Dendritic cell treated with granulocyte-macrophage colony-stimulating factor and Interleukin-4, amounts not matched to agents 40 ng/mL and 50 ng/mL, for 4 days (primary cell): ENCODE measurements at regions not wholly inside any gene's neighbourhood (a gene's known extent, or its start where the extent isn't known, plus 50 kb on each side); places are given as distances from the start of the nearest gene placed in this dataset.

Source experiments
- H3K27ac Mint-ChIP-seq: one replicate; pipeline ENCODE4 v1.8.0; 2022; ENCODE audit warnings: mild to moderate bottlenecking, mixed read lengths
- H3K27me3 Mint-ChIP-seq: one replicate; pipeline ENCODE4 v1.8.0; 2022; ENCODE audit warnings: mild to moderate bottlenecking, mixed read lengths
- H3K36me3 Mint-ChIP-seq: one replicate; pipeline ENCODE4 v1.8.0; 2022; ENCODE audit warnings: low read depth, mixed read lengths
- H3K4me1 Mint-ChIP-seq: one replicate; pipeline ENCODE4 v1.8.0; 2022; ENCODE audit warnings: low read depth, mixed read lengths
- H3K4me3 Mint-ChIP-seq: one replicate; pipeline ENCODE4 v1.8.0; 2022; ENCODE audit warnings: mild to moderate bottlenecking, moderate library complexity, mixed read lengths
- H3K9me3 Mint-ChIP-seq: one replicate; pipeline ENCODE4 v1.8.0; 2022; ENCODE audit warnings: mixed read lengths
- intact Hi-C: fragments of 100-400 bp; cut with micrococcal nuclease; formaldehyde crosslinking; loops from one replicate; pipeline ENCODE4 v1.15.0; 2022

DNA sequence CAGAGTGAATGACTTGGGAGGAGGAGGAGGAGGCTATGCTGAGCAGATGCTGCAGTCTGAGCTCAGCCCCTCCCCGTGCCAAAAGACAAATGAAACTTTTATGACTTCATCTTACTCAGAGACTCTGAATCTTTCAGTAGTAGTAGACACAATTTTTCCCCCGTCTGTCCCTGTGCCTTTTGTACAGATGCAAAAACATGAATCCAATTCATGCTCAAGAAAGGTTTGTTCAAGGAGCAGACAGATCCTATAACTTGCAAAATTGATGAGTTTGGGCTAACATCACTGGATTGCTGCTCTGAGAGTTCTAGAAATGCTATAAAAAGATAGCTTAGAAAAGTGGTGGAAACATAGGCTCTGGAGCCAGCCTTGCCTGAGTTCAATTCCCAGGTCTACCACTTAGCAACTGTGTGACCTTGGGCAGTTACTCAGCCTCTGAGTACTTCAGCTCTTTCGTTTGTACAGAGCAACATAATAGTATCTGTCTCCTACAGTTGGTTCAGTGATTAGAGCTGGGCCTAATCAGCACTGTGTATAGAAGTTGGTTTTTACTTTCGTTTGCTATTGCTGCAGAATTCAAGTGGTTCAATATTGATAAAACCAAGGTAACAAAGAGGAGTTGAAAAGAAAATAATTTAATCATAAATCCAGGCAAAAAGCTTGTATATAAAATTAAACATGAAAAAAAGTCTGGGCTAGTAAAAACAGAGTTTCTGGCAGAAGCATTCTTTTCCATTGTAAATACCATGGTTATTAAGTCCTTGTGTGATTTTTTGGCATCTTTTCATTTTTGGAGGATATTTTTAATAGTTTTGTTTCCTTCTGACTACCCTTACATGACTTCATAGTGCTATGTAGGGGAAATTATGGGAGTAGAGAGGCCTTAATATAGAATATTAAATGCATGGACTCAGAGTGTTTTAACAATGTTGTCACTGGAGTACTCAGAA is 174.2 kb upstream of the ZNF32 start:
- Mint-ChIP-seq H3K4me1 (no peaks in the 10 kb centered on the region), H3K36me3 (no peaks in the 10 kb centered on the region), H3K27ac (no peak overlapping the region), H3K27me3 (peaks cover 4% of the 10 kb centered on the region), H3K9me3 (no peaks in the 10 kb centered on the region), H3K4me3 (no peak overlapping the region)
- intact Hi-C loops = no loop called here

DNA sequence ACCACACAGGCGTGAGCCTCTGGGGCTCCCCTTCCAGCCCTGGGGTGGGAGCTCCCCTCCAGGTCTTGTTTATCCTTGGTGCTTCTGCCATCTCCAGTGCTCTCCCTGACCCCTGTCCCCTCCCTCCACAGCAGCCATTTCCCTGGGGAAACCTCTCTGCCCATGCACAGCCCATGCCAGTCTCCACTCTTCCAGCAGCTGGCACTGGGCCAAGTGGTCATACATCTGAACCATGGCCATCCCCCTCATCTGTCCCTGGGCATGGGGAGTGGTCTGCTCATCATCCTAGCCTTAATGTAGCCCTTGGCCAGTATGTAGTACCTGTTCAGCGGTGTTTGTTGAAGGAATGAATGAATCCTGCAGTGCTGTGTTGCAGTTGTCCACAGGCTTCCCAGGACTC is 172.4 kb upstream of the ZNF32 start:
- Mint-ChIP-seq H3K27me3 (peaks cover 7% of the 10 kb centered on the region), H3K36me3 (no peaks in the 10 kb centered on the region), H3K9me3 (no peaks in the 10 kb centered on the region), H3K4me3 (no peak overlapping the region), H3K27ac (no peak overlapping the region), H3K4me1 (peaks cover 9% of the 10 kb centered on the region)
- intact Hi-C loops = no loop called here

DNA sequence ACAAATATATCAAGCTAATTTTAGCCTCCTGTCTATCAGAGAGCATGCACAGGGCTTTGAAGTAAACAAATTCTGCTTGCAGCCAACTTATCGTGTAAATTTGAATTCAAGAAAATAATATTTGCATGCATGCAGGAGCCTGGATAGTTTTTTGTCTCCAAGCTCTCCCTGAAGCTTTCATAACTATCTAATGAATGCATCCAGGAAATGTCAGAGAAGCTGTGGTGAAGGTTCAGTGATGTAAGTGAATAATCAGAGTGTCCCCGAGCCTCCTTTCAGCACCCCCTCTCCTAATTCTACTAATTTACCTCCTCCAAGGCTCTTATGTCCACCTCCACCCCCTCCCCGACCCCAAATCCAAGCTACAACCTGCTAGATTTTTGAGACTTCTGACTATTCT is 172.0 kb upstream of the ZNF32 start:
- Mint-ChIP-seq H3K27me3 (peaks cover 7% of the 10 kb centered on the region), H3K9me3 (no peaks in the 10 kb centered on the region), H3K4me1 (peaks cover 9% of the 10 kb centered on the region), H3K4me3 (no peak overlapping the region), H3K36me3 (no peaks in the 10 kb centered on the region), H3K27ac (no peak overlapping the region)
- intact Hi-C loops = no loop called here

DNA sequence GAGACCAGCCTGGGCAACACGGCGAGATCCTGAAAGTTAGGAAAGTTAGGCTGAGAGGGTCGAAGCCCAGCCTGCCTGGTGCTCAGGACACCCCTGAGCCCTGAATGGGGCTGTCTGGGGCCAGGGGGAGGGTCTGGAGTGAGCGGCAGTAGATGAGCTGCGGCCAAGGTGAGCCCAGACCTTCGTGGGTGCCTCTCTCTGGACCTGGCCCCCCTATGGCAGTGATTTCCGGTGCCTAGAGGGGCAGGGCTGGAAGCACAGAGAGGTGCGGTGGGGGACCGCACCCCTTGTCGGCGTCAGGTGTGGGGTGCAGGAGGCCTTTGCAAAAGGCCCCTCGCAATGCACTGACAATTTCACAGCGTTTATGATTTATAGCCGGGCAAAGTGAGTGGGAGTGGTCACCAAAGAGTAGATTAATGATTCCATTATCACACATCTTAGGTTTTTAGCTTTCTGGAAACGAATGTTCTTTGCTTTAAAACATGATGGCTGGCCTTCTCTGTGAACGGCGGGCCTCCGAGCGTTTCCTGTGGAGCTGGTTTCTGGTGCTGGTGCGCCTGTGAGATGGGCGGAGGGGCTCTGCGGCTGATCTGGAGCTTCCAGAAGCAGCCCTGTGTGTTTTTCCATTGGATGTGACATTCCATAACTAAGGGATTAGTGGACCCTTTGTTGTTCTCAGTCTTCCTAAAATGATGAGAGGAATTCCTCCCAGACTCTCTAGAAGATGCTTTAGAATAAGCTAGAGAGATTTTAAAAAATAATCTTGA is 171.0 kb upstream of the ZNF32 start:
- no peaks in the 10 kb centered on the region for H3K36me3 Mint-ChIP-seq
- no peak overlapping the region for H3K27ac Mint-ChIP-seq
- H3K4me1 Mint-ChIP-seq = peaks cover 9% of the 10 kb centered on the region
- H3K27me3 Mint-ChIP-seq = peaks cover 7% of the 10 kb centered on the region
- intact Hi-C loops = no loop called here
- no peaks in the 10 kb centered on the region for H3K9me3 Mint-ChIP-seq
- no peak overlapping the region for H3K4me3 Mint-ChIP-seq

DNA sequence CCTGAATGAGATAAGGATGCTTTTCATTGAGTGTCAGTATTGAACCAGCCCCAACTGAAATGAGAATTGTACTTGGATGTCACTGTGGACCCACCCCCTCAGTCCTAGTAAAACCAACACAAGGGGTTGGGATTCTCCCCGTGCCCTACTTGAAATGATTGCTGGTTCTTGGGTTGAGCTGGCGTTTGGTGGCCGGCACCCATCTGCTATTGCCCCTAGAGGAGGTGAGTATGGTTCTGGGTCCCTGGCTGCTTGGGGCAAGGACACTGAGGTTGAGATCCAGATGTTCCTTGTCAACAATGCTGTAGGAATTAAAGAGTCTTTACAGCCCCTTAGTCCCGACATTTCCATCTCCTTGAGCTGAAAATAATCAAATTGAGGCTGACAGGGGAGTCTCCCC is 170.0 kb upstream of the ZNF32 start:
- peaks cover 7% of the 10 kb centered on the region for H3K27me3 Mint-ChIP-seq
- no peak overlapping the region for H3K27ac Mint-ChIP-seq
- no peak overlapping the region for H3K4me3 Mint-ChIP-seq
- H3K4me1 Mint-ChIP-seq = peaks cover 9% of the 10 kb centered on the region
- H3K36me3 Mint-ChIP-seq = no peaks in the 10 kb centered on the region
- intact Hi-C loops = no loop called here
- H3K9me3 Mint-ChIP-seq = no peaks in the 10 kb centered on the region

DNA sequence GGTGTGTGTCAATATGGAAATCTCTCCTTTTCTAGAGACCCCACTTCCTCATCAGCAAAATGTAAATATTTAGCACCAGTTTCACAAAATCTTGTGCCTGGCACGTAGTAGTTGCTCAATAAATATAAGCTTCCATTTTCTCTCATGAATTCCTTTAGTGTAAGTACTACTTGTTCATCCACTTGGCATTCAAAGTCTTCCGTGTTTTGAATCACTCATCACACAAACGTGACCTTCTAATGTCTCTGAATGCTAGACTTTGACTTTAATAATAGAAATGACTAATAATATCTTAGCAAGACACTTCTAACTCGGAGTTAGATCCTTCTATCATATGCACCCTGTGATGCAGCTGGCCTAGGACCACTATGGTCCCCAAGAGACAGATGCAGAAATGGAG is 168.7 kb upstream of the ZNF32 start:
- Mint-ChIP-seq H3K4me1 (peaks cover 9% of the 10 kb centered on the region), H3K27ac (no peak overlapping the region), H3K36me3 (no peaks in the 10 kb centered on the region), H3K9me3 (no peaks in the 10 kb centered on the region), H3K4me3 (no peak overlapping the region), H3K27me3 (peaks cover 7% of the 10 kb centered on the region)
- intact Hi-C loops = no loop called here

DNA sequence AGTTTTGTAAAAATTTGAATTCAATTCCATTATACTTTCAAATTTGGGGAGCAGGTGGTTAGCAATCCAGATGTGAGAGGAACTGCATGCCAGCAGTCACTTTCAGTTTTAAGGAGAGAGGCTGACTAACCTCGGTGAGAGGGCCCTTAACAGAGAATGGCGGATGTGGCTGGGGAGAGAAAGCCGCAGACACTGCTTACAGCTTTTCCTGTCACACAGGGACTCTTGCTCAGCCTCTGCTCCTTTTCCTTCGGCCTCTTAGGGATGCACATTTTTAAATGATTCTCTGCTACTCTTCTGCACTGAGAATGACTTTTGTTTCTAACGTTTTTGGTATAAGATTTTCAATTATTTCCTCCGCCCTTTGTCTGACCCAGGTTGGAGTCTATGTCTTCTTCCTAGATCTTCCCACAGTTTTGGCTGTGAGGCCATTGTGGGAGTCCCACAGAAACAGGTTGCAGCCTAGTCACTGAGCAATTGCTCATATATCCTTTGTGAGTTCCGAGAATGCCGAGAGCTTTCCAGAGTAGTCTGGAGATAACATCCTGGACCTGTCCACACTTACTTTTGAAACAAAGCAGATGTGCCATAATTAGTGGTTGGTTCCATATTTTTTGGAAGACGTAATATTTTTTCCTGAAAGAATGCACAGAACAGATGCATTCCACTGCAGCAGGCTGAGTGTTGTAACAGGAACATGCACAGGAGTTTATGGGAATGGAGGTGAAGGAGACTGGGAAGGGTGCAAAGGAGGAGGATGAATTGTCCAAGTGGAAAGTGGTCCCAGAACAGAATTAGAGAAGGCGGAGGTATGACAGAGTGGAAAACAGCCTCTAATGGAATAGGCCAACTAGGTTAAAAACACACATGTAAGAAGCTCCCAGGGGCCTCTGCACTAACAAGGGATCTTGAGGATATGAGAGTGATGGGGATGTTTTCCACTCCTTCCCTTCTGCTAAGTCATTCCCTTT is 168.0 kb upstream of the ZNF32 start:
- Mint-ChIP-seq H3K27ac (no peak overlapping the region), H3K27me3 (peaks cover 7% of the 10 kb centered on the region)

DNA sequence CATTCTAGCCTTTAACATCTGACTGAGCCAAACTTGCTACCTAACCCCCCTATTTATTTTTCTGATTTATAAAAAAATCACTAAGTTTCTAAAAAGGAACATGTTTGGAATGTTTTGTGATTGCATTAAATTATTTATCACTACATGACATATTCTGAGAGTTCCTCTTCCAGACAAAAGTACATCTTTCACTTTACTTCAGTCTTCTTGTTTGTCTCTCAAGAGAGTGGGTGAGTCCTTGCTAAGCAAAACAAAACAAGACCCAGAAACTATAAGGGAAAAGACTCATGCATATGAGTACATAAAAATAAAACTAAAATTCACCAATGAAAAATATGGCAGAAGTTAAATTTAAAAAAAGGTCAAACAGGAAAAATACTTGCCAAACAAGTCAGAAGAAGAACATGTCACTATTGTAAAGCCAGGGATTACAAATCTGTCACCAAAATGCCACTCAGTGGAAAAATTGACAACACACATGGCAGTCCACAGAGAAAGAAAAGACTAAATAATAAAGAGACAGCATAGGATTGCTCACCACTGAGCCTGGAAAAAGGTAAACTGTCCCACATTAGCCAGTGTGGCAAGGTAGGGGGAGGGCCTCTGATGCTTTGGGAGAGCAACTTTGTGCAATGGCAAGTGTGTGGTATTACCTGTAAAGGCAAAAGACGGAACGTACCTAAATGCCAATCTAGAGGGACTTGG is 166.7 kb upstream of the ZNF32 start:
- no peak overlapping the region for H3K4me3 Mint-ChIP-seq
- intact Hi-C loops = no loop called here

More for the DNA sequence above, 168.0 kb upstream of the ZNF32 start:
- peaks cover 9% of the 10 kb centered on the region for H3K4me1 Mint-ChIP-seq
- H3K4me3 Mint-ChIP-seq = no peak overlapping the region
- no peaks in the 10 kb centered on the region for H3K9me3 Mint-ChIP-seq
- no peaks in the 10 kb centered on the region for H3K36me3 Mint-ChIP-seq
- intact Hi-C loops = no loop called here

DNA sequence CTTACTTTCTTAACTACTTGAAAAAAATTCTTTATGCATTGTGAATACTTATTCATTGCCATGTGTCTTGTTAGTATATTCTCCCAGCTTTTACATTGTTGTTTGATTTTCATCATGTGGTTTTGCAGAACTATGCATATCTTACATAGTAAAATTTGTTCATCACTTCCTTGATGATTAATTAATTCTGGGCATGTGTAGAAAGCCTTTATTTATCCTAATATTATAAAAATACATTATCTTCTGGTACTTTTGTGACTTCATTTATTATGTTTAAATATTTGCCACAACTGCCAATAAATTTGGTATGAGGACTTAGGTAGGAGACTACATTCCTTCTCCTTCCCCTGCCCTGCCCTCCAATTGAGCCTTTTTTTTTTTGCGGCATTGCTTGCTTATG is 166.0 kb upstream of the ZNF32 start:
- intact Hi-C loops = no loop called here
- H3K27me3 Mint-ChIP-seq = peaks cover 7% of the 10 kb centered on the region
- H3K27ac Mint-ChIP-seq = no peak overlapping the region
- H3K9me3 Mint-ChIP-seq = no peaks in the 10 kb centered on the region
- H3K36me3 Mint-ChIP-seq = no peaks in the 10 kb centered on the region
- H3K4me1 Mint-ChIP-seq = peaks cover 9% of the 10 kb centered on the region
- H3K4me3 Mint-ChIP-seq = no peak overlapping the region

More for the DNA sequence above, 166.7 kb upstream of the ZNF32 start:
- H3K27me3 Mint-ChIP-seq = peaks cover 7% of the 10 kb centered on the region
- H3K27ac Mint-ChIP-seq = no peak overlapping the region
- no peaks in the 10 kb centered on the region for H3K36me3 Mint-ChIP-seq
- no peaks in the 10 kb centered on the region for H3K9me3 Mint-ChIP-seq
- H3K4me1 Mint-ChIP-seq = peaks cover 9% of the 10 kb centered on the region

DNA sequence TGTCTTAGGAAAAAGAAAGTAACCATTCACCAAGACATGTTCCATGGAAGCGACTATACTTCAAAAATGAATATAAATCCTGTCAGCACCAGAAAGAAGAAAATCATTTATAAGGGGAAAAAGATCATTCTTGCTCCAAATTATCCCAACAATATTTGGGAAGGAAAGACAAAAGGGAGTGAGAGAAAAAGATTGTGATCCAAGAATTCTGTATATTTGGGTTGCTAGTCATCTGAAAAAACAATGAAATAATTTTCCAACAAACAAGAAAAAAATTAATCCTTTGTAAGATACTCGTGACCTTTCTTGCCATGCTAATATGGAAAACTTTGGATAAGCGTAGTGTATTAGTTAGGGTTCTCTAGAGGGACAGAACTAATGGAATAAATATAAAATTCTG is 163.2 kb upstream of the ZNF32 start:
- intact Hi-C loops = no loop called here
- H3K4me1 Mint-ChIP-seq = peaks cover 15% of the 10 kb centered on the region

DNA sequence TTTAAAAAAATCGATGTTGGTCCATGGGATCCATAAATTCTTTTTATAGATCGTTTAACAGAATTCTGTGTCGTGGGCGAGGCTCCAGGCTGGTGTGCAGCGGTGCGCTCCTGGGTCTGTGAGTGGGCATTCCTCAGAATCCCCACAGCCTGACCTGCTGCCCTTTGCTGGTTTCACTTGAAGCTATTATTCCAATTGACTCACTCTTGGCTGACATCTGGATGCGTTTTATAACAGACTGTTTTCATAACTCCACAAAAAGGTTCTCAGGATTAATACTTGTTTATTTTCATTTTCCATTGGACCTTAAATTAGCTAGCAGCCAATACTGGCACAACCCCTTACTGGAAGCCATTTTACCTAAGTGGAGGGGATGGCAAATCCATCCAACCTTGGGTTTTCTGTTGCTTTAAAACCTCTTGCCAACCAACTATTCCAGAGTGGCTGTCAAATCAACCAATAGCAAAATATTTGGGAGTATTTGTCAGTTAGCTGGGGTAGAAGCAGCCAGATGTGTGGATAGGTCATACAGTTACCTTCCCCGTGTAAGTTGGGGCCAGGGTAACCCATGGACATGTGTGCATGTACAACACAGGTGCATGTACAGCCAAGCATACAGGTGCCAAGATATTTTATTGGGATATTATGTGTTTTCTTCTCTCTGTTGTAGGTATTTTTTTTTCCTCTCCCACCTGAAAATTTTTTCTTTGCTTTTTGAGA is 160.7 kb upstream of the ZNF32 start:
- no peaks in the 10 kb centered on the region for H3K36me3 Mint-ChIP-seq
- H3K4me1 Mint-ChIP-seq = peaks cover 8% of the 10 kb centered on the region
- H3K27ac Mint-ChIP-seq = no peak overlapping the region
- no peaks in the 10 kb centered on the region for H3K9me3 Mint-ChIP-seq
- no peak overlapping the region for H3K4me3 Mint-ChIP-seq
- intact Hi-C loops = no loop called here
- no peaks in the 10 kb centered on the region for H3K27me3 Mint-ChIP-seq

More for the DNA sequence above, 163.2 kb upstream of the ZNF32 start:
- H3K9me3 Mint-ChIP-seq = no peaks in the 10 kb centered on the region
- peaks cover 1% of the 10 kb centered on the region for H3K27me3 Mint-ChIP-seq
- H3K36me3 Mint-ChIP-seq = no peaks in the 10 kb centered on the region
- H3K27ac Mint-ChIP-seq = no peak overlapping the region
- H3K4me3 Mint-ChIP-seq = no peak overlapping the region

DNA sequence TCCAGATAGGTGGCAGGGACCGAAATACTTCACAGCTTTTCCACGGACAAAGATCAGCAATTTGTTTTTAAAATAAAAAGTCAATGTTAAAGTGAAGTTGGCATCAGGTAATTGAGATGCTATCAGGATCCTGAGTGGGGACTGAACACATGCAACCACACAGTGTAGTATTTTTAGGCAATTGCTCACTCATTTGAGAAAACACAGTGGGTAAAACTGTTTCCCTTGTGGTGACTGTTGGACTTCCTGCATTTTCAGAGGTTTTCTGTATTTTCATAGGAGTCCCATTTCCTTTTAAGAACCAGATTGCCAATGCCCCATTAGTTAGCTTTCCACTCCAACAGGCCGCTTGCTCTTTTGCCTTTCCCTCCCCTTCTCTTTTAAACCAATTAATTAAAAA is 159.5 kb upstream of the ZNF32 start:
- Mint-ChIP-seq H3K36me3 (no peaks in the 10 kb centered on the region), H3K27me3 (no peaks in the 10 kb centered on the region), H3K9me3 (no peaks in the 10 kb centered on the region), H3K27ac (no peak overlapping the region), H3K4me1 (peaks cover 8% of the 10 kb centered on the region), H3K4me3 (no peak overlapping the region)
- intact Hi-C loops = no loop called here
